ENCODE measurements at regions not wholly inside any gene's neighbourhood (a gene's known extent, or its start where the extent isn't known, plus 50 kb on each side); places are given as distances from the start of the nearest gene placed in this dataset.

GRCh38 chr3:153070511-153070868 lies 91.5 kb upstream of the RAP2B start:
- TF ChIP-seq CTCF (IDR thresholded peaks at IDR 0.05) (no peak), POLR2A (IDR thresholded peaks at IDR 0.05) (no peak)
